ENCODE measurements at regions not wholly inside any gene's neighbourhood (a gene's known extent, or its start where the extent isn't known, plus 50 kb on each side); places are given as distances from the start of the nearest gene placed in this dataset.

DNA sequence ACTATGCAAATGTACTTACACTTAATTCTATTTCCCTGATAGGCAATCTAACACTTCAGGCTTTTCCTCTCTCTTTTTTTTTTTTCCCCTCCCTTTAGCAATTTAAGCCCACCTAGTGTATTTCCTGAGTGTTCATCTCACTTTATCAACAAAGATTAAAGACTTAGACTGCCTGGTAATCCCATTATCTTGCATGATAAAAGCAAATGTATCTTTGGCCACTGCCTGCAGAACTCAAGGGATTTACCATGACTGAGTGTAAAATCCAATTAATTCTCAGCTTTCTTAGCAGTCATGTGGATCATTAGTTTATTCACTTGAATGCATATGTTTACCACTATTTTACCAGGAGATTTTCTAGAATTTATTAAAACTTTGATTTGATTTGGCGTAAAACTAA lies 1102.2 kb upstream of the GYPC start:
- peaks cover 0 to 7% (median 0%) of the 10 kb centered on the region in 8 donors for H3K9me3 ChIP-seq
- no peaks in the 10 kb centered on the region for H3K27me3 ChIP-seq (replicated peaks in 1 of 7)
- H3K4me1 ChIP-seq: no peaks in the 10 kb centered on the region
- no peak for DNase-seq
- H3K27ac ChIP-seq: no peak overlapping the region
- H3K36me3 ChIP-seq: no peaks in the 10 kb centered on the region
- no peak overlapping the region for H3K4me3 ChIP-seq
- intact Hi-C loops (cut with DNase I; ENCODE audit: low total_unique reads): no loop called here
- TF ChIP-seq, protein P1, sequence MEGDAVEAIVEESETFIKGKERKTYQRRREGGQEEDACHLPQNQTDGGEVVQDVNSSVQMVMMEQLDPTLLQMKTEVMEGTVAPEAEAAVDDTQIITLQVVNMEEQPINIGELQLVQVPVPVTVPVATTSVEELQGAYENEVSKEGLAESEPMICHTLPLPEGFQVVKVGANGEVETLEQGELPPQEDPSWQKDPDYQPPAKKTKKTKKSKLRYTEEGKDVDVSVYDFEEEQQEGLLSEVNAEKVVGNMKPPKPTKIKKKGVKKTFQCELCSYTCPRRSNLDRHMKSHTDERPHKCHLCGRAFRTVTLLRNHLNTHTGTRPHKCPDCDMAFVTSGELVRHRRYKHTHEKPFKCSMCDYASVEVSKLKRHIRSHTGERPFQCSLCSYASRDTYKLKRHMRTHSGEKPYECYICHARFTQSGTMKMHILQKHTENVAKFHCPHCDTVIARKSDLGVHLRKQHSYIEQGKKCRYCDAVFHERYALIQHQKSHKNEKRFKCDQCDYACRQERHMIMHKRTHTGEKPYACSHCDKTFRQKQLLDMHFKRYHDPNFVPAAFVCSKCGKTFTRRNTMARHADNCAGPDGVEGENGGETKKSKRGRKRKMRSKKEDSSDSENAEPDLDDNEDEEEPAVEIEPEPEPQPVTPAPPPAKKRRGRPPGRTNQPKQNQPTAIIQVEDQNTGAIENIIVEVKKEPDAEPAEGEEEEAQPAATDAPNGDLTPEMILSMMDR (IDR thresholded peaks at IDR 0.05 in 8 of 11, conservative IDR thresholded peaks at IDR 0.05 in 3 of 11): no peak
- no peak for TF ChIP-seq POLR2A (IDR thresholded peaks at IDR 0.05)
- no peak for TF ChIP-seq POLR2AphosphoS5 (IDR thresholded peaks at IDR 0.05)
- 92 to 100% (median 92%) methylated on average over 1 of the region's 1 CpG for WGBS, 5 donors

DNA sequence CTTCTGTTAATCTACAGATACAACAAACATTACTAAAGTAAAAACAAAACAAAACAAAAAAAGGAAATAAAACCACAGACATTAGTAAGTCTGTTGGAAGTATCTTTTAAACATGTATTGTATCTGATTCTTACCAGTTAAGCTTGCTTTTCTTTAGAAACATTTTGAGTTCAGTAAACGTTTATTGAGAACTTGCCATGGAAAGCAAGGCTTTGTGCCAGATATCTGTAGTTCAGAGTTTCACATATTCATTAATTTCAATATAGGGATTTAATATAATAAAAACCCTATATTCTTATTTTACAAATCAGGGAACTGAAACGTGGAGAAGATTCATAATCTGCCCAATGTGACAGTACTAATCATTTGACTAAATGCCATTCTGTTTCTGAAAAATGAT lies 1101.0 kb upstream of the GYPC start:
- intact Hi-C loops (cut with DNase I; ENCODE audit: low total_unique reads): no loop called here
- Histone ChIP-seq H3K9me3 (peaks cover 0 to 7% (median 0%) of the 10 kb centered on the region in 8 donors), H3K36me3 (no peaks in the 10 kb centered on the region), H3K4me3 (no peak overlapping the region), H3K27me3 (replicated peaks in 1 of 7) (no peaks in the 10 kb centered on the region), H3K27ac (no peak overlapping the region), H3K4me1 (no peaks in the 10 kb centered on the region)
- WGBS, 5 donors: 65 to 82% (median 67%) methylated on average over 2 of the region's 2 CpGs
- no peak for DNase-seq
- no peak for TF ChIP-seq POLR2AphosphoS5 (IDR thresholded peaks at IDR 0.05)
- no peak for TF ChIP-seq POLR2A (IDR thresholded peaks at IDR 0.05)
- TF ChIP-seq, protein P1 (IDR thresholded peaks at IDR 0.05 in 8 of 11, conservative IDR thresholded peaks at IDR 0.05 in 3 of 11): no peak

DNA sequence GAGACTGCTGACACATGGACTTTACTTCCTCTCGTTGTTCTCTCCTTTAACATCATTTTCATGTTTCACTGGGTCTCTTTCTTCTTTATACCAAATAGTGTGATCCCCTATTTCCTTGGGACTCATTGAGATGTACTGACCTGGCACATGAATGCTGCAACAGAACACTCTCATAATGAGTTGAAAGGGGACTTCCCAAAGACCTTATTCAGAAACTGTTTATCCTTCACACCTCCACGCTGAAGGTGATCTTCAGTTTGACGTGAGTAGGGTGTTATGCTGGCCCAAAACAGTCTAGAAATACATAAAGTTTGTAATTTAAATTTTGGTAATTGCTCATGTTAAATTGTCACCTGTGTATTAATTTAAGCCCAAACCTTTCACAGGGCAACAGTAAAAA lies 1096.8 kb upstream of the GYPC start:
- no peak for TF ChIP-seq POLR2A (IDR thresholded peaks at IDR 0.05)
- TF ChIP-seq, protein P1 (IDR thresholded peaks at IDR 0.05 in 8 of 11, conservative IDR thresholded peaks at IDR 0.05 in 3 of 11): no peak
- no peak for TF ChIP-seq POLR2AphosphoS5 (IDR thresholded peaks at IDR 0.05)
- 68 to 80% (median 75%) methylated on average over 3 of the region's 3 CpGs for WGBS, 5 donors
- H3K9me3 ChIP-seq: peaks cover 0 to 7% (median 0%) of the 10 kb centered on the region in 8 donors
- no peaks in the 10 kb centered on the region for H3K27me3 ChIP-seq (replicated peaks in 1 of 7)
- intact Hi-C loops (cut with DNase I; ENCODE audit: low total_unique reads): no loop called here
- no peak for DNase-seq
- H3K27ac ChIP-seq: no peak overlapping the region
- H3K4me3 ChIP-seq: no peak overlapping the region
- no peaks in the 10 kb centered on the region for H3K4me1 ChIP-seq
- no peaks in the 10 kb centered on the region for H3K36me3 ChIP-seq

- H3K4me1 ChIP-seq: no peaks in the 10 kb centered on the region
- DNase-seq: no peak
- H3K36me3 ChIP-seq: no peaks in the 10 kb centered on the region
- no peak overlapping the region for H3K27ac ChIP-seq
- WGBS, 5 donors: 44 to 77% (median 74%) methylated on average over 1 of the region's 1 CpG
- H3K27me3 ChIP-seq (replicated peaks in 1 of 7): no peaks in the 10 kb centered on the region
- no peak overlapping the region for H3K4me3 ChIP-seq
- peaks cover 0 to 7% (median 0%) of the 10 kb centered on the region in 8 donors for H3K9me3 ChIP-seq
- intact Hi-C loops (cut with DNase I; ENCODE audit: low total_unique reads): no loop called here
- TF ChIP-seq, protein P1 (IDR thresholded peaks at IDR 0.05 in 8 of 11, conservative IDR thresholded peaks at IDR 0.05 in 3 of 11): no peak
- TF ChIP-seq POLR2A (IDR thresholded peaks at IDR 0.05): no peak
- TF ChIP-seq POLR2AphosphoS5 (IDR thresholded peaks at IDR 0.05): no peak
These were observed 1095.1 kb upstream of the GYPC start for GRCh38 chr2:125560855-125561254.

Measured in spleen (tissue), 11 donors.